HL-60 (cell line): ENCODE measurements at regions not wholly inside any gene's neighbourhood (a gene's known extent, or its start where the extent isn't known, plus 50 kb on each side); places are given as distances from the start of the nearest gene placed in this dataset.

ENCODE experiments used
- DNase-seq, 2 experiments: peaks; one replicate each; pipeline ENCODE4 v3.0.0-alpha.2; 2010 to 2020; ENCODE audit warnings: low read depth in 1 of 2, low spot score in 1 of 2
- H3K27ac ChIP-seq: fragments of 250-450 bp; sonication (Bioruptor Pico); replicated peaks from 2 replicates; pipeline ENCODE4 v1.5.1; 2020; ENCODE audit warnings: mild to moderate bottlenecking, moderate library complexity
- H3K27me3 ChIP-seq: fragments of 250-450 bp; sonication (Bioruptor Pico); 2 replicates; pipeline ENCODE4 v1.5.1; 2021; ENCODE audit warnings: mild to moderate bottlenecking, moderate library complexity; ENCODE audit not compliant: insufficient read depth, poor library complexity, severe bottlenecking
- H3K4me3 ChIP-seq: replicated peaks from 2 replicates; pipeline ENCODE4 v1.5.1; 2011; ENCODE audit warnings: mild to moderate bottlenecking, control low read depth, low read length; ENCODE audit not compliant: insufficient read depth
- CTCF ChIP-seq: IDR thresholded peaks from one replicate; pipeline ENCODE4 v1.5.1; 2011; ENCODE audit warnings: low read length, control low read depth, inconsistent platforms; ENCODE audit not compliant: insufficient read depth
- GABPA ChIP-seq: IDR thresholded peaks from 2 replicates; pipeline ENCODE4 v1.6.1; 2012; ENCODE audit warnings: low read depth
- POLR2AphosphoS5 ChIP-seq: IDR thresholded peaks from 2 replicates; pipeline ENCODE4 v1.6.1; 2012; ENCODE audit warnings: low read depth
- REST ChIP-seq: IDR thresholded peaks from 2 replicates; pipeline ENCODE4 v1.6.1; 2012; ENCODE audit warnings: low read depth; ENCODE audit not compliant: insufficient replicate concordance
- SPI1 ChIP-seq: IDR thresholded peaks from 2 replicates; pipeline ENCODE4 v1.6.1; 2012; ENCODE audit warnings: low read depth, mild to moderate bottlenecking, borderline replicate concordance

- TF ChIP-seq SPI1, result no peak
- TF ChIP-seq REST, result no peak
- TF ChIP-seq POLR2AphosphoS5, result no peak
- no peak for TF ChIP-seq GABPA
- no peak for TF ChIP-seq CTCF
- H3K27me3 ChIP-seq, result peaks cover 5% of the 10 kb centered on the region
- DNase-seq, result no peak
- no peak overlapping the region for H3K4me3 ChIP-seq
- no peak overlapping the region for H3K27ac ChIP-seq
These were observed 462.6 kb downstream of the SLC4A3 start for GRCh38 chr2:220090050-220090449.

- TF ChIP-seq POLR2AphosphoS5 (no peak), CTCF (no peak), GABPA (no peak), REST (no peak), SPI1 (no peak)
- Histone ChIP-seq H3K27me3 (peaks cover 5% of the 10 kb centered on the region), H3K27ac (no peak overlapping the region), H3K4me3 (no peak overlapping the region)
- no peak for DNase-seq
These were observed 469.0 kb downstream of the SLC4A3 start for GRCh38 chr2:220096406-220096805.

- TF ChIP-seq REST (no peak), GABPA (no peak), POLR2AphosphoS5 (no peak), CTCF (no peak), SPI1 (no peak)
- no peak overlapping the region for H3K4me3 ChIP-seq
These were observed 474.6 kb downstream of the SLC4A3 start for GRCh38 chr2:220101980-220102379.

More at GRCh38 chr2:220101980-220102379, 474.6 kb downstream of the SLC4A3 start:
- H3K27ac ChIP-seq, result no peak overlapping the region
- DNase-seq, result no peak
- H3K27me3 ChIP-seq, result no peaks in the 10 kb centered on the region
